ENCODE measurements at regions not wholly inside any gene's neighbourhood (a gene's known extent, or its start where the extent isn't known, plus 50 kb on each side); places are given as distances from the start of the nearest gene placed in this dataset.

- TF ChIP-seq POLR2AphosphoS5 (IDR thresholded peaks at IDR 0.05; ENCODE audit: low read depth, low read length) (no peak), POLR2A (IDR thresholded peaks at IDR 0.05; ENCODE audit: low read depth, low read length) (no peak), TAF1 (IDR thresholded peaks at IDR 0.05; ENCODE audit: borderline replicate concordance, low read depth, low read length) (no peak)
These were observed 214.7 kb downstream of the ICE1 start for GRCh38 chr5:5637173-5637572.

Measured in GM12892 (cell line).